Thyroid gland (tissue), 4 donors: ENCODE measurements at regions not wholly inside any gene's neighbourhood (a gene's known extent, or its start where the extent isn't known, plus 50 kb on each side); places are given as distances from the start of the nearest gene placed in this dataset.

Experiments
- POLR2A ChIP-seq, 2 donors: fragments of 450-650 bp; IDR thresholded peaks; one replicate each; pipeline ENCODE4 v1.6.1; 2017; ENCODE audit warnings: antibody characterized with exemption in 2 of 2, mild to moderate bottlenecking in 2 of 2, moderate library complexity in 1 of 2
- TF ChIP-seq, protein P1 (sequence below), 6 experiments: fragments of 200-600 bp in 3 of 6; fragments of 450-650 bp in 3 of 6; sonication (generic) in 3 of 6; IDR thresholded peaks; one replicate each; pipeline ENCODE4 v1.5.1; 2016 to 2019; ENCODE audit warnings: antibody characterized with exemption in 6 of 6, mild to moderate bottlenecking in 2 of 6, inconsistent platforms in 1 of 6, moderate library complexity in 1 of 6

DNA sequence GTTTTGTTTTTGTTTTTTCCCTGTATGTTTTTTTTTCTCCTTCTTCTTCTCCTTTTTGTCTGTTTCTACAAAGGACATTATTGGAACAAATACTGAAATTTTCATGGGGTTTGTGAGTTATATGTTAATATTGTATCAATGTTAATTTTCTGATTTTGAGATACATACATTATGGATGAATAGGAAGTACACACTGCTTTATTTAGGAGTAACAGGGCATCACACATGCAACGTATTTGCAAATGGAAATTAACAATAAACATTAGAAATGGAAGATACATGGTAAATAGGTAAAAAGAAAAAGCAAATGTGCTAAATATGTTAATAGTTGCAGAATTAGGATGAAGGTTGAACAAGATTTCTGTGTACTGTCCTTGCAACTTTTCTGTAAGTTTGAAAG is 477.2 kb upstream of the INTU start:
- TF ChIP-seq, protein P1, sequence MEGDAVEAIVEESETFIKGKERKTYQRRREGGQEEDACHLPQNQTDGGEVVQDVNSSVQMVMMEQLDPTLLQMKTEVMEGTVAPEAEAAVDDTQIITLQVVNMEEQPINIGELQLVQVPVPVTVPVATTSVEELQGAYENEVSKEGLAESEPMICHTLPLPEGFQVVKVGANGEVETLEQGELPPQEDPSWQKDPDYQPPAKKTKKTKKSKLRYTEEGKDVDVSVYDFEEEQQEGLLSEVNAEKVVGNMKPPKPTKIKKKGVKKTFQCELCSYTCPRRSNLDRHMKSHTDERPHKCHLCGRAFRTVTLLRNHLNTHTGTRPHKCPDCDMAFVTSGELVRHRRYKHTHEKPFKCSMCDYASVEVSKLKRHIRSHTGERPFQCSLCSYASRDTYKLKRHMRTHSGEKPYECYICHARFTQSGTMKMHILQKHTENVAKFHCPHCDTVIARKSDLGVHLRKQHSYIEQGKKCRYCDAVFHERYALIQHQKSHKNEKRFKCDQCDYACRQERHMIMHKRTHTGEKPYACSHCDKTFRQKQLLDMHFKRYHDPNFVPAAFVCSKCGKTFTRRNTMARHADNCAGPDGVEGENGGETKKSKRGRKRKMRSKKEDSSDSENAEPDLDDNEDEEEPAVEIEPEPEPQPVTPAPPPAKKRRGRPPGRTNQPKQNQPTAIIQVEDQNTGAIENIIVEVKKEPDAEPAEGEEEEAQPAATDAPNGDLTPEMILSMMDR (IDR thresholded peaks at IDR 0.05), result no peak
- no peak for TF ChIP-seq POLR2A (IDR thresholded peaks at IDR 0.05)
